ENCODE measurements at regions not wholly inside any gene's neighbourhood (a gene's known extent, or its start where the extent isn't known, plus 50 kb on each side); places are given as distances from the start of the nearest gene placed in this dataset.

- H3K4me3 ChIP-seq (ENCODE audit: control insufficient read depth, low read depth, low read length) = no peak overlapping the region
- DNase-seq (ENCODE audit: low read depth) = no peak
- TF ChIP-seq CTCF (IDR thresholded peaks at IDR 0.05; ENCODE audit: control insufficient read depth, insufficient read depth, low read depth, low read length, missing control alignments) = no peak
Observed at GRCh38 chr6:105968603-105969333, 117.4 kb upstream of the PRDM1 start.

GRCh38 chr6:105967917-105968602 lies 118.1 kb upstream of the PRDM1 start:
- TF ChIP-seq CTCF (IDR thresholded peaks at IDR 0.05; ENCODE audit: control insufficient read depth, insufficient read depth, low read depth, low read length, missing control alignments) = no peak
- no peak for DNase-seq (ENCODE audit: low read depth)
- no peak overlapping the region for H3K4me3 ChIP-seq (ENCODE audit: control insufficient read depth, low read depth, low read length)

- TF ChIP-seq CTCF (IDR thresholded peaks at IDR 0.05; ENCODE audit: control insufficient read depth, insufficient read depth, low read depth, low read length, missing control alignments) = no peak
- no peak overlapping the region for H3K4me3 ChIP-seq (ENCODE audit: control insufficient read depth, low read depth, low read length)
- DNase-seq (ENCODE audit: low read depth) = no peak
Observed at GRCh38 chr6:105966481-105966880, 119.7 kb upstream of the PRDM1 start.

GRCh38 chr6:105964979-105965760 lies 121.0 kb upstream of the PRDM1 start:
- no peak for TF ChIP-seq CTCF (IDR thresholded peaks at IDR 0.05; ENCODE audit: control insufficient read depth, insufficient read depth, low read depth, low read length, missing control alignments)
- H3K4me3 ChIP-seq (ENCODE audit: control insufficient read depth, low read depth, low read length) = no peak overlapping the region
- no peak for DNase-seq (ENCODE audit: low read depth)

- no peak for TF ChIP-seq CTCF (IDR thresholded peaks at IDR 0.05; ENCODE audit: control insufficient read depth, insufficient read depth, low read depth, low read length, missing control alignments)
- H3K4me3 ChIP-seq (ENCODE audit: control insufficient read depth, low read depth, low read length) = no peak overlapping the region
- DNase-seq (ENCODE audit: low read depth) = no peak
Observed at GRCh38 chr6:105954148-105954547, 132.0 kb upstream of the PRDM1 start.

GRCh38 chr6:105952772-105953690 lies 133.1 kb upstream of the PRDM1 start:
- no peak overlapping the region for H3K4me3 ChIP-seq (ENCODE audit: control insufficient read depth, low read depth, low read length)
- DNase-seq (ENCODE audit: low read depth) = no peak
- TF ChIP-seq CTCF (IDR thresholded peaks at IDR 0.05; ENCODE audit: control insufficient read depth, insufficient read depth, low read depth, low read length, missing control alignments) = no peak

Measured in AG09309 (cell line).